ENCODE measurements at regions not wholly inside any gene's neighbourhood (a gene's known extent, or its start where the extent isn't known, plus 50 kb on each side); places are given as distances from the start of the nearest gene placed in this dataset.

GRCh38 chr15:81475471-81475870 is 101.5 kb upstream of the TMC3 start:
- H3K9me3 ChIP-seq, result no peaks in the 10 kb centered on the region
- DNase-seq, result no peak
- H3K4me3 ChIP-seq (ENCODE audit: low read depth in 2 of 2, low read length in 1 of 2), result no peak overlapping the region

GRCh38 chr15:81473946-81474345 is 99.9 kb upstream of the TMC3 start:
- CTCF ChIA-PET, result no interaction called here
- Histone ChIP-seq H4K20me1 (ENCODE audit: insufficient read depth) (no peaks in the 10 kb centered on the region), H2AFZ (ENCODE audit: low read depth) (no peak overlapping the region), H3K4me3 (ENCODE audit: low read depth in 2 of 2, low read length in 1 of 2) (no peak overlapping the region), H3K36me3 (replicated peaks in 1 of 2; ENCODE audit: control insufficient read depth in 1 of 2, insufficient read depth in 2 of 2, low read length in 1 of 2) (no peaks in the 10 kb centered on the region), H3F3A (replicated peaks; ENCODE audit: insufficient read depth) (peaks cover 7% of the 10 kb centered on the region), H3K79me2 (ENCODE audit: insufficient read depth) (no peaks in the 10 kb centered on the region), H3K9ac (no peak overlapping the region), H3K4me2 (no peak overlapping the region), H3K4me1 (ENCODE audit: control insufficient read depth in 1 of 2, insufficient read depth in 2 of 2, low read depth in 1 of 2, low read length in 1 of 2) (no peaks in the 10 kb centered on the region), H3K27me3 (ENCODE audit: insufficient read depth) (no peaks in the 10 kb centered on the region), H3K9me3 (no peaks in the 10 kb centered on the region), H3K27ac (ENCODE audit: low read depth in 2 of 2, low read length in 1 of 2) (no peak overlapping the region), H3K9me2 (no peaks in the 10 kb centered on the region; the same call in 1 of the 2 replicates)
- DNase-seq, result no peak
- POLR2A ChIA-PET, result no interaction called here
- TF ChIP-seq JUND (IDR thresholded peaks at IDR 0.05), result no peak
- no peak for TF ChIP-seq GATA2 (CRISPR knock-in tag; IDR thresholded peaks at IDR 0.05)
- TF ChIP-seq TAF1 (IDR thresholded peaks at IDR 0.05; ENCODE audit: borderline replicate concordance, low read depth, low read length), result no peak
- no peak for TF ChIP-seq TEAD4 (IDR thresholded peaks at IDR 0.05; ENCODE audit: borderline replicate concordance, insufficient read depth)
- TF ChIP-seq POLR2AphosphoS5 (IDR thresholded peaks at IDR 0.05; ENCODE audit: low read depth, low read length), result no peak
- no peak for TF ChIP-seq MXI1 (IDR thresholded peaks at IDR 0.05; ENCODE audit: low read depth, low read length)
- no peak for TF ChIP-seq EZH2phosphoT487 (IDR thresholded peaks at IDR 0.05; ENCODE audit: borderline replicate concordance, low read depth)
- no peak for TF ChIP-seq RCOR1 (IDR thresholded peaks at IDR 0.05; ENCODE audit: low read length)
- TF ChIP-seq SMC3 (IDR thresholded peaks at IDR 0.05; ENCODE audit: low read depth, low read length), result no peak
- TF ChIP-seq FOSL2 (IDR thresholded peaks at IDR 0.05; ENCODE audit: borderline replicate concordance, low read depth), result no peak
- WGBS (ENCODE audit: low lambda C conversion rate), result 66% methylated on average over 5 of the region's 5 CpGs

More at GRCh38 chr15:81475471-81475870, 101.5 kb upstream of the TMC3 start:
- CTCF ChIA-PET, result interaction anchor here (0.9 kb wide), 1 partner anchor 65 kb away, joined by 4 read pairs; no protein-coding TSS in a partner anchor
- peaks cover 7% of the 10 kb centered on the region for H3F3A ChIP-seq (replicated peaks; ENCODE audit: insufficient read depth)
- no peaks in the 10 kb centered on the region for H3K27me3 ChIP-seq (ENCODE audit: insufficient read depth)
- WGBS (ENCODE audit: low lambda C conversion rate), result 36% methylated on average over 2 of the region's 2 CpGs
- no peak overlapping the region for H3K9ac ChIP-seq
- H3K36me3 ChIP-seq (replicated peaks in 1 of 2; ENCODE audit: control insufficient read depth in 1 of 2, insufficient read depth in 2 of 2, low read length in 1 of 2), result no peaks in the 10 kb centered on the region
- no peak overlapping the region for H2AFZ ChIP-seq (ENCODE audit: low read depth)
- H3K27ac ChIP-seq (ENCODE audit: low read depth in 2 of 2, low read length in 1 of 2), result no peak overlapping the region; a peak in 1 of 4 replicates
- no peaks in the 10 kb centered on the region for H3K4me1 ChIP-seq (ENCODE audit: control insufficient read depth in 1 of 2, insufficient read depth in 2 of 2, low read depth in 1 of 2, low read length in 1 of 2)
- H4K20me1 ChIP-seq (ENCODE audit: insufficient read depth), result no peaks in the 10 kb centered on the region
- H3K4me2 ChIP-seq, result no peak overlapping the region
- H3K9me2 ChIP-seq, result no peaks in the 10 kb centered on the region; the same call in 1 of the 2 replicates
- TF ChIP-seq EZH2phosphoT487 (IDR thresholded peaks at IDR 0.05; ENCODE audit: borderline replicate concordance, low read depth) (no peak), RCOR1 (IDR thresholded peaks at IDR 0.05; ENCODE audit: low read length) (no peak), NRF1 (IDR thresholded peaks at IDR 0.05; ENCODE audit: low read depth, low read length) (no peak), FOXM1 (IDR thresholded peaks at IDR 0.05; ENCODE audit: low read depth) (no peak), EP300 (IDR thresholded peaks at IDR 0.05; ENCODE audit: borderline replicate concordance in 1 of 2, low read depth in 1 of 2, low read length in 1 of 2) (no peak)
- POLR2A ChIA-PET, result no interaction called here
- H3K79me2 ChIP-seq (ENCODE audit: insufficient read depth), result no peaks in the 10 kb centered on the region

- Histone ChIP-seq H3K9me3 (no peaks in the 10 kb centered on the region), H3K79me2 (ENCODE audit: insufficient read depth) (no peaks in the 10 kb centered on the region), H3K9ac (no peak overlapping the region), H3K4me3 (ENCODE audit: low read depth in 2 of 2, low read length in 1 of 2) (no peak overlapping the region), H4K20me1 (ENCODE audit: insufficient read depth) (no peaks in the 10 kb centered on the region), H2AFZ (ENCODE audit: low read depth) (no peak overlapping the region), H3F3A (replicated peaks; ENCODE audit: insufficient read depth) (peaks cover 7% of the 10 kb centered on the region), H3K36me3 (replicated peaks in 1 of 2; ENCODE audit: control insufficient read depth in 1 of 2, insufficient read depth in 2 of 2, low read length in 1 of 2) (no peaks in the 10 kb centered on the region), H3K27me3 (ENCODE audit: insufficient read depth) (no peaks in the 10 kb centered on the region), H3K27ac (ENCODE audit: low read depth in 2 of 2, low read length in 1 of 2) (no peak overlapping the region), H3K4me2 (no peak overlapping the region), H3K4me1 (ENCODE audit: control insufficient read depth in 1 of 2, insufficient read depth in 2 of 2, low read depth in 1 of 2, low read length in 1 of 2) (no peaks in the 10 kb centered on the region), H3K9me2 (no peaks in the 10 kb centered on the region; the same call in 1 of the 2 replicates)
- no peak for DNase-seq
- TF ChIP-seq RFX5 (IDR thresholded peaks at IDR 0.05; ENCODE audit: low read length) (no peak), CHD2 (IDR thresholded peaks at IDR 0.05; ENCODE audit: low read length, partially characterized antibody) (no peak), NFIC (IDR thresholded peaks at IDR 0.05; ENCODE audit: borderline replicate concordance) (no peak), FOXJ3 (CRISPR knock-in tag; IDR thresholded peaks at IDR 0.05) (no peak), FOSL2 (IDR thresholded peaks at IDR 0.05; ENCODE audit: borderline replicate concordance, low read depth) (no peak), GABPA (IDR thresholded peaks at IDR 0.05; ENCODE audit: low read depth) (no peak), RCOR1 (IDR thresholded peaks at IDR 0.05; ENCODE audit: low read length) (no peak), MAX (IDR thresholded peaks at IDR 0.05; ENCODE audit: low read depth) (no peak), MXI1 (IDR thresholded peaks at IDR 0.05; ENCODE audit: low read depth, low read length) (no peak), EZH2phosphoT487 (IDR thresholded peaks at IDR 0.05; ENCODE audit: borderline replicate concordance, low read depth) (no peak), PBX3 (IDR thresholded peaks at IDR 0.05) (no peak), MEF2A (IDR thresholded peaks at IDR 0.05; ENCODE audit: borderline replicate concordance, low read depth) (no peak), TCF12 (IDR thresholded peaks at IDR 0.05) (no peak), SMC3 (IDR thresholded peaks at IDR 0.05; ENCODE audit: low read depth, low read length) (no peak), USF2 (IDR thresholded peaks at IDR 0.05; ENCODE audit: borderline replicate concordance, low read depth, low read length) (no peak)
- ChIA-PET POLR2A (no interaction called here), CTCF (no interaction called here)
- WGBS (ENCODE audit: low lambda C conversion rate), result 47% methylated on average over 4 of the region's 4 CpGs
Observed at GRCh38 chr15:81473177-81473576, 99.2 kb upstream of the TMC3 start.
